GM18517 (cell line): ENCODE measurements at regions not wholly inside any gene's neighbourhood (a gene's known extent, or its start where the extent isn't known, plus 50 kb on each side); places are given as distances from the start of the nearest gene placed in this dataset.
"Not testable (repeated sequence)": the region's sequence is repeated elsewhere in the genome, so short reads cannot be mapped to it uniquely, and the experiment has no call there.

Experiments
- ATAC-seq: cut with Tn5 transposase; IDR thresholded peaks from one replicate; pipeline ENCODE4 v1.9.1; 2021; ENCODE audit warnings: mild to moderate bottlenecking, moderate library complexity; ENCODE audit not compliant: unreplicated experiment

GRCh38 chr9:29616844-29617243 lies 2043.6 kb upstream of the C9orf72 start:
- no peak for ATAC-seq

- ATAC-seq = no peak
Measured at GRCh38 chr9:29625292-29625731, 2052.0 kb upstream of the C9orf72 start.

- ATAC-seq = no peak
Measured at GRCh38 chr9:29625931-29626330, 2052.7 kb upstream of the C9orf72 start.

- not testable (repeated sequence) for ATAC-seq
Measured at GRCh38 chr9:29628856-29629255, 2055.6 kb upstream of the C9orf72 start.

GRCh38 chr9:29637471-29638237 lies 2064.4 kb upstream of the C9orf72 start:
- ATAC-seq = no peak

GRCh38 chr9:29640507-29640906 lies 2067.2 kb upstream of the C9orf72 start:
- ATAC-seq = no peak

- ATAC-seq = no peak
Measured at GRCh38 chr9:29644514-29644913, 2071.2 kb upstream of the C9orf72 start.

- ATAC-seq = no peak
Measured at GRCh38 chr9:29647451-29647850, 2074.2 kb upstream of the C9orf72 start.

GRCh38 chr9:29648132-29648531 lies 2074.9 kb upstream of the C9orf72 start:
- no peak for ATAC-seq

- no peak for ATAC-seq
Measured at GRCh38 chr9:29648601-29649000, 2075.3 kb upstream of the C9orf72 start.

GRCh38 chr9:29656641-29657406 lies 2083.5 kb upstream of the C9orf72 start:
- ATAC-seq = no peak

GRCh38 chr9:29657821-29658220 lies 2084.5 kb upstream of the C9orf72 start:
- ATAC-seq = no peak

GRCh38 chr9:29659014-29659413 lies 2085.7 kb upstream of the C9orf72 start:
- no peak for ATAC-seq

GRCh38 chr9:29659736-29660135 lies 2086.5 kb upstream of the C9orf72 start:
- no peak for ATAC-seq

GRCh38 chr9:29668732-29669131 lies 2095.5 kb upstream of the C9orf72 start:
- no peak for ATAC-seq

GRCh38 chr9:29669613-29670012 lies 2096.3 kb upstream of the C9orf72 start:
- no peak for ATAC-seq

- ATAC-seq = no peak
Measured at GRCh38 chr9:29685531-29685930, 2112.2 kb upstream of the C9orf72 start.

GRCh38 chr9:29691145-29691544 lies 2117.9 kb upstream of the C9orf72 start:
- no peak for ATAC-seq

GRCh38 chr9:29691758-29692407 lies 2118.6 kb upstream of the C9orf72 start:
- ATAC-seq = no peak

- no peak for ATAC-seq
Measured at GRCh38 chr9:29697011-29697410, 2123.7 kb upstream of the C9orf72 start.

- no peak for ATAC-seq
Measured at GRCh38 chr9:29701559-29701958, 2128.3 kb upstream of the C9orf72 start.

- no peak for ATAC-seq
Measured at GRCh38 chr9:29701971-29702370, 2128.7 kb upstream of the C9orf72 start.
